GM18868 (cell line): ENCODE measurements at regions not wholly inside any gene's neighbourhood (a gene's known extent, or its start where the extent isn't known, plus 50 kb on each side); places are given as distances from the start of the nearest gene placed in this dataset.

Source experiments
- ATAC-seq: cut with Tn5 transposase; IDR thresholded peaks from one replicate; pipeline ENCODE4 v1.9.1; 2021; ENCODE audit warnings: mild to moderate bottlenecking, moderate library complexity; ENCODE audit not compliant: unreplicated experiment

DNA sequence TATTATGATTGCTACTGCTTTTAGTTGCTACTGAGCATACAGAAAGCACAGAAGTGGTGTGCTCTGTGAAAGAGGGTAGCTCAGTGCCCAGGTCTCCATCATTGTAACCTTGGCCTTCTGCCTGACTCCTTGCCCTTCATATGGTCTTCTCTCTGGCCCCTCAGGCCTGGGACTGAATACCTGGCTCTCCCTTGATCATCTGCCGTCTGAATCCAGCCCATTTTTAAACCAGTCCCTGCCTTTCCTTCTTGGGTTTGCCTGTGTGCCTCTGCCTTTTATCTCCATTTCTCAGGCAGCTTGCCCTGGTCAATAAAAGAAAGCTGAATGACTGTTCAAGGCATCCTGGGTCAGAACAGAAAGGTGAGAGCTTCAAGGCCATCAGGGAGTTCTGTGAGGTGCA, 109.1 kb upstream of the ZNF438 start:
- no peak for ATAC-seq

GRCh38 chr10:31142026-31142425, 110.4 kb upstream of the ZNF438 start:
- no peak for ATAC-seq

- ATAC-seq: no peak
Observed at GRCh38 chr10:31143331-31143935, 111.8 kb upstream of the ZNF438 start.

DNA sequence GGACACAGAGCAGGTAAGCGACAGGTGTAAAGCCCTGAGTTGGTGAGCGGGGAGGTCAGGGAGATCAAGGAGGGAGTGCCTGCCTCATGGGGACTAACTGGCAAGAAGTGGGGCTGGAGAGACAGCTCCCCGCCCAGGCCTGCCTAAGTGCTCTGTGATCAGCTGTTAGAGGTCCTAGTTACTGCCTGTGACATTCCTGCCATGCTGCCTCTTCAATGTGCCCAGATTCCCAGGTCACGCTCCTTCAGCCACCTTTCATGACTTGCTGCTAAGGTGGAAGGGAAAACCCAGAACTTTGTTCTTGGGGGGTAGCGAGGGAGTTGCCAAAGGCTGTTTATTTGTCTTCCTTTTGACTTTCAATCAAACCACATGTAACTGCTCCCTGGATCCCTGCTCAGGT, 114.3 kb upstream of the ZNF438 start:
- ATAC-seq: no peak

GRCh38 chr10:31146491-31147209, 115.0 kb upstream of the ZNF438 start:
- ATAC-seq: no peak

- no peak for ATAC-seq
Observed at GRCh38 chr10:31147210-31147608, 115.5 kb upstream of the ZNF438 start.

DNA sequence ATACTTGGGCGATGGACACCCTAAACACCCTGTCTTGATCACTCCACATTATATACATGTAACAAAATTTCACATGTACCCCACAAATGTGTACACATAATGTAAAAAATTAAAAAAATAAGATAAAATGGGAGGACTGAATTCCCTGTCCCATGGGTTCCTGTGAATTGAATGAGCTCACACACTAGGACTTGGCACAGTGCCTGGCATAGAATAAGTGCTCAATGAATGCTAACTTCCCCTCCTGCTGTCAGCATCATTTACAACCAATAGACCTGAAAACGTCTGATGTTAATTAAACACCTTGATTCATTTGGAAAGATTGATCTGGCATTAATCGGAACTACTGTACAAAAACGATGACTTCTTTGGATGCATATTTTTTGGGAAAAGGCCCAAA, 117.3 kb upstream of the ZNF438 start:
- no peak for ATAC-seq

- no peak for ATAC-seq
Observed at GRCh38 chr10:31149835-31150512, 118.3 kb upstream of the ZNF438 start.

GRCh38 chr10:31151301-31151700, 119.6 kb upstream of the ZNF438 start:
- no peak for ATAC-seq

DNA sequence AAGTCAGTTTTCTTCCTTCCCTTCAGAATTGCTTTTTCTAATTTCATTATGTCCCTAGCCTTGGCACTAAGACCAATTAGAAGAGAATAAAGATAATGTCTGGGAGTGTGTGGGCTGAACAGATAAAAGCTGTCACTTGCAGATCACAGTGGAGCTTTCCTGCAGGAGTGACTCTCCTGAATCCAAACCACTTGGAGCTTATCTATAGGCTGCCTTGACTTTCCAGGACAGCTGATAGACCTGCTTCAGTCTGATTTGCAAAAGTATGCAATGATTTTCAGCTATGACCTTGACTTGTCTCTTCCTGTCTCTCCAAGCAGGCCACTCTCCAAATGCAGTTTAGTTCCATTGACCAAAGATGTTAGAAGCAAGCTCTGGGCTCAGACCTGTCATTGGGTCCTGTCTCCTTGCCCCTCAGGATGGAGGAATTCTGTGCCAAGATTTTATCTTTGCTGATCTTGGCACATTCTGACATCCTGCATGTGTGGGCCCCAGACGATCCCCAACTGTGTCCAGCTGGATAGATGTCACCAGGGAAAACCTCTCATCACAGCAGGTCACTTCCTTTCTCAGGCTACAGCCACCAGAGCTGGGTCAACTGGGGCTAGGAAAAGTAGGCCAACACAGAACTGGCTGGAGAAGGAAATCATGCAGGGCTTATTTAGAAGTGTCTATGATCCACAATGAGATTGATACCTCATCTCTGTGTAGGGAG, 120.9 kb upstream of the ZNF438 start:
- no peak for ATAC-seq

- no peak for ATAC-seq
Observed at GRCh38 chr10:31153161-31153560, 121.5 kb upstream of the ZNF438 start.

DNA sequence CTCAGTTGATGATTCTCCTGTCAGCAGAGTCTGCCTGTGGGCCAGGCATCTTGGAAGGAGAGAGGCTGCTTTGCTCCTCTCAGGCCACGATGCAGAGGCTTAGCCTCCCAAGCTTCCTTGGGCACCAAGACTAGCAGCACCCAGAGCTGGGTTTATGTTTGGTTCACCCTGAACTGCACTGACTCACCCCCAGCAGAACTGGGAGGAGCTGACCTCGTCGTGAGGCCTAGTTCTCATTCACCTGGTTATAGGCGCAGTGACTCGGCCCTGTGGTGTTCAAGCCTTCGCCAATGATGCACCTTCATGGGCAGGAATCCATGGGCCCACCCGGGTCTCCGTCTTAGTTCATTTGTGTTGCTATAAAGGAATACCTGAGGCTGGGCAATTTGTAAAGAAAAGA, 122.0 kb upstream of the ZNF438 start:
- no peak for ATAC-seq

DNA sequence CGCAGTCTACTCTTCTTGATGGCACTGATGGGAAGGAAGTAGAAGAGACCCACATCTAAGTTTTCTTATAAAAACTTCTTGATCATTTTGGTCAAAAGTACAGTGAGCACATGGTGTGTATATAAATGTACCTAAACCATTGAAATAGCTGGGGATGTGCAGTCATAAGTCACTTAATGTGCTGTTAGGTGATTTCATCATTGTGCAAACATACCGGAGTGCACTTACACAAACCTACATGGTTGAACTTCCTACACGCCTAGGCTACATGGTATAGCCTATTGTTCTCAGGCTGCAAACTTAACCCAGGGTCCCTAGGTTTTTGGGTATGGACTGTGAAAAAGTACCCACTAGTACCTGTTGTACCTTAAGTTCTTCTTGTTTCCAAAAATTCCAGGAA, 123.3 kb upstream of the ZNF438 start:
- no peak for ATAC-seq

- ATAC-seq: no peak
Observed at GRCh38 chr10:31157123-31158010, 125.7 kb upstream of the ZNF438 start.

DNA sequence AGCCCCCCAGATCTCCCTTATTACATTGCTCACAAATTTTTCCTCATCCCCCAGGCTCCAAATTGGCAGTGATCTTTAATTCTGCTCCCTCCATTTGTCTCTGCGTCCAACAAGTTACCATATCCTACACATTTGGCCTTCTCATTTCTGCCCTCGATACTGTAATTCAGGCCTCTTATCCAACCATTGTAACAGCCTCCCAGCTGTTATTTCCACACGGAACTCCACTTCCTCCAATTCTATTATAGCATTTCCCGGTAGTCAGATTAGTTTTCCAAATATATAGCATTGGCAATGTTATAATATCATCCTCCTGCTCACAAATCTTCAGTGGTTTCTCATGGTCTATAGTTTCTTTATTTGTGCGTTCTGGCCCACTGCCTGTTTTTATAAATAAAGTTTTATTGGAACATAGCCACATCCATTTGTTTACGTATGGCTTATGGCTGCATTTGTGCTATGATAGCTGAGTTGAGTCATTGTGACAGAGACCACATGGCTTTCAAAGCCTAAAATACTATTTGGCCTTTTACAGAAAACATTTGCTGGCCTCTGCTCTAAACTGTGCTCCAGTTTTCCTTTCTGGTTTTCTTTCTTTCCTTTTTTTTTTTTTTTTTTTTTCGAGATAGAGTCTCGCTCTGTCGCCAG, 126.5 kb upstream of the ZNF438 start:
- no peak for ATAC-seq

DNA sequence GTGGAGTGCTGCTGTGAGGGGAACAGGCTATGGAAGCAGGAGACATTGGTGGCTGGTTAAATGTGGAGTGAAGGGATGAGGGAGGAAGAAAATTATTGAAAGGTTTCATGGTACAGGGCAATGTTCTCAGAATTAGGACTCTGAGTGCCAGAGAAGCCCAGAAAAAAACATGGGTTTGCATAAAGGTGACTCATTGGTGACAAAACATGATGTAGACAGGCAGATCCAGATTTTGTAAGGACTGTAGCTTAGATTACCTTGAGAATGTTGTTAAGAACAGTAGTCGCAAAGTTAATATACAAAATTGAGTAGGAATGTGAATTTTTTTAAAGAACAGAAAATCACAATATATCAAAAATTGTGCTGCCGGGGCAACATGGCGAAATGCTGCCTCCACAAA, 134.9 kb upstream of the ZNF438 start:
- no peak for ATAC-seq

- ATAC-seq: no peak
Observed at GRCh38 chr10:31170636-31171035, 139.0 kb upstream of the ZNF438 start.

DNA sequence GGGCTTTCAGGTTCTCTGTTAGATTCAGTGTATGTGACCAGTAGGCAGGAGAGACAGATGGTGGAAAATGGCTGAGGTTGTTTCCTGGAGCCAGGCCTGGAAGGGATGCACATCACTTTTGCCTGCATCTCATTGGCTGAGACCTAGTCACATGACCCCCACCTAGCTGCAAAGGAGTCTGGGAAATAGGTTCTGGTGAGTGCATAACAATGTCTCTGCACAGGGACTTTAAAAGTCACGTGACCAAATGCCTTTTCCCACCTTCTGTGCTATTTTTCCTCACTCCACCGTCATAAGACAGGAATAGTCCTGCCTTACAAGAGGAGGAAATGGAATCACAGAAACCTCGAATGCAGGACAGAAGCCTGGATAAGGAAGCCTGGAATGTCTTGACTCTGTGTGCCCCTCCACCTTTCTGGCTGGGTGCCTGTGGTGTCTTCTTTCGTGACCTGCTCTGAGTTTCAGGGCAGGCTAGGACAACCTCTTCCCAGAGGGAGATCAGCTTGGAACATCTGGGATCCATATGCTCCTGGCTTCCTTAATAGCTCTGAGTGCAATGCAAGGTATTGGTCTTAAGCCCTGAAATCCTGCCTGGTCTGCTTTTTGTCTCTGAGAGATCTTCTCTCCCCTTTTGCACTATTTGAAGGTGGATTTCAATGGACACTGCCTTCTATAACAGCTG, 139.9 kb upstream of the ZNF438 start:
- ATAC-seq: no peak

DNA sequence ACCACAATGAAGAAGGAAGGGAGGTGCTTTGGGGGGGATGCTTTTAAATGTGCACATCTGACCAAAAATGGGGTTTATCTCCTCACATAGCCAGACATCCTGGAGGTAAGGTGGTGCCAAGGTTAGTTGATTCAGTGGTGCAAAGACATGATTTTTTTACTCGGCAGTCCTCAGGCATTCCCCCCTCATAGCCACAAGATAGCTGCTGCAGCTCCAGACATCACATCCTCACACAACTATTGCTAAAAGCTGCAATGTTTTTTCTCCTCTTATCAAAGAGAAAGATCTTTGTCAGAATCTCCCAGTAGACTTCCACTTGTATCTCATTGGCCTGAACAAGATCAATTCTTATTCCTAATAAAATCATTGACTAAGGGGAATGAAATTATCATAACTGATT, 141.3 kb upstream of the ZNF438 start:
- ATAC-seq: no peak

GRCh38 chr10:31173752-31174151, 142.1 kb upstream of the ZNF438 start:
- no peak for ATAC-seq
